GM12878 (cell line): ENCODE measurements at regions not wholly inside any gene's neighbourhood (a gene's known extent, or its start where the extent isn't known, plus 50 kb on each side); places are given as distances from the start of the nearest gene placed in this dataset.

Experiments used
- ATAC-seq: fragments of 200-7000 bp; cut with Tn5 transposase; 3 replicates; pipeline ENCODE4 v1.9.1; 2020; ENCODE audit warnings: mild to moderate bottlenecking, moderate library complexity
- BruUV-seq: library from RNA; stranded (reverse); fragments of 400-500 nt; replicated peaks from 2 replicates; lab custom pipeline; 2021; lab: Mats Ljungman, UMichigan
- CTCF ChIA-PET: fragments of 300-600 bp; sonication (Branson Sonifier 250); formaldehyde crosslinking; extraction: SDS; loops from one replicate; lab custom pipeline; 2021; ENCODE audit warnings: inconsistent platforms; lab: Yijun Ruan, JAX
- POLR2A ChIA-PET: fragments of 350-600 bp; formaldehyde crosslinking; extraction: SDS; loops from one replicate; lab custom pipeline; 2021; ENCODE audit warnings: inconsistent platforms; lab: Charles Lee
- RAD21 ChIA-PET: fragments of 300-600 bp; sonication (Branson Sonifier 250); formaldehyde crosslinking; loops from one replicate; lab custom pipeline; 2023; ENCODE audit warnings: antibody characterized with exemption; ENCODE audit not compliant: unreplicated experiment; lab: Charles Lee
- SMC1A ChIA-PET: fragments of 300-600 bp; sonication (Branson Sonifier 250); formaldehyde crosslinking; loops from one replicate; lab custom pipeline; 2023; ENCODE audit not compliant: unreplicated experiment, uncharacterized antibody; lab: Charles Lee
- DNase-seq: peaks from one replicate; pipeline ENCODE4 v3.0.0-alpha.2; 2011; ENCODE audit warnings: low read depth, low spot score
- FAIRE-seq: peaks from 3 replicates; lab custom pipeline; 2011; peaks lifted over from hg19 to GRCh38; lab: Jason Lieb, UNC
- H2AFZ ChIP-seq: 2 replicates; pipeline ENCODE4 v1.6.0; 2011; ENCODE audit warnings: low read depth, low read length, control low read depth; ENCODE audit not compliant: control insufficient read depth
- H3K27ac ChIP-seq: 2 replicates; pipeline ENCODE4 v1.5.1; 2011; ENCODE audit warnings: control low read depth; ENCODE audit not compliant: control insufficient read depth, insufficient read depth
- H3K27me3 ChIP-seq, 2 experiments: replicated peaks in 1 of 2; 2 replicates each; pipeline versions ENCODE4 v1.6.0 to v1.6.1; 2011; ENCODE audit warnings: low read length in 1 of 2; ENCODE audit not compliant: control insufficient read depth in 2 of 2, insufficient read depth in 2 of 2
- H3K36me3 ChIP-seq, 2 experiments: 2 replicates each; pipeline ENCODE4 v1.5.1; 2011; ENCODE audit warnings: low read length in 1 of 2; ENCODE audit not compliant: control insufficient read depth in 2 of 2, insufficient read depth in 2 of 2
- H3K4me1 ChIP-seq: 2 replicates; pipeline ENCODE4 v1.6.1; 2011; ENCODE audit warnings: mild to moderate bottlenecking, low read length, moderate library complexity, mixed read lengths; ENCODE audit not compliant: control insufficient read depth, insufficient read depth
- H3K4me2 ChIP-seq: 2 replicates; pipeline ENCODE4 v1.6.0; 2011; ENCODE audit warnings: control low read depth; ENCODE audit not compliant: control insufficient read depth, insufficient read depth
- H3K4me3 ChIP-seq: fragments of 200-600 bp; sonication (generic); 2 replicates; pipeline ENCODE4 v1.5.1; 2016
- H3K79me2 ChIP-seq: 2 replicates; pipeline ENCODE4 v1.6.0; 2011; ENCODE audit warnings: low read length; ENCODE audit not compliant: control insufficient read depth, insufficient read depth
- H3K9ac ChIP-seq: 2 replicates; pipeline ENCODE4 v1.8.0; 2011; ENCODE audit warnings: low read length, control low read depth, mixed read lengths; ENCODE audit not compliant: control insufficient read depth, insufficient read depth
- H3K9me3 ChIP-seq: replicated peaks from 3 replicates; pipeline ENCODE4 v1.5.1; 2011; ENCODE audit warnings: mild to moderate bottlenecking, low read length; ENCODE audit not compliant: control insufficient read depth, insufficient read depth
- H4K20me1 ChIP-seq: 2 replicates; pipeline ENCODE4 v1.6.0; 2011; ENCODE audit not compliant: control insufficient read depth, insufficient read depth
- BCL11A ChIP-seq: IDR thresholded peaks from 2 replicates; pipeline ENCODE4 v1.6.1; 2011; ENCODE audit warnings: low read depth, low read length
- EZH2 ChIP-seq: IDR thresholded peaks from 2 replicates; pipeline ENCODE4 v1.6.1; 2012; ENCODE audit warnings: low read depth, mild to moderate bottlenecking, control low read depth, inconsistent platforms, low read length, borderline replicate concordance; ENCODE audit not compliant: control insufficient read depth
- MEF2B ChIP-seq: fragments of 450-650 bp; IDR thresholded peaks from 2 replicates; pipeline ENCODE4 v1.6.1; 2018; ENCODE audit warnings: mild to moderate bottlenecking, moderate library complexity; ENCODE audit not compliant: partially characterized antibody, poor library complexity, severe bottlenecking
- NFXL1 ChIP-seq: fragments of 450-650 bp; IDR thresholded peaks from 2 replicates; pipeline ENCODE4 v1.6.1; 2017; ENCODE audit warnings: antibody characterized with exemption, mild to moderate bottlenecking, borderline replicate concordance
- STAT3 ChIP-seq: IDR thresholded peaks from 2 replicates; pipeline ENCODE4 v1.6.1; 2011; ENCODE audit warnings: low read depth, low read length, improper control_type of control experiment
- TAF1 ChIP-seq: IDR thresholded peaks from 2 replicates; pipeline ENCODE4 v1.6.1; 2011; ENCODE audit warnings: mild to moderate bottlenecking, low read depth, low read length, borderline replicate concordance
- ZNF207 ChIP-seq: fragments of 450-650 bp; IDR thresholded peaks from 2 replicates; pipeline ENCODE4 v1.6.1; 2014; ENCODE audit warnings: antibody characterized with exemption, mild to moderate bottlenecking, borderline replicate concordance
- WGBS: methylation state at CpG from one replicate; pipeline ENCODE4 v1.1.6; 2016; ENCODE audit warnings: low lambda C conversion rate; ENCODE audit not compliant: insufficient replicate concordance, insufficient coverage; ENCODE audit errors: missing lambda C conversion rate; 5-methylcytosine and 5-hydroxymethylcytosine counted together
- in situ Hi-C: fragments of 300-500 bp; cut with MboI; formaldehyde crosslinking; loops from 9 replicates; pipeline ENCODE4 v1.14.3; 2018; ENCODE audit warnings: mixed read lengths
- intact Hi-C: fragments of 100-400 bp; cut with micrococcal nuclease; formaldehyde crosslinking; loops from one replicate; pipeline ENCODE4 v1.14.2; 2022; ENCODE audit not compliant: unreplicated experiment
- TF ChIP-seq, protein P1 (sequence below): fragments of 450-650 bp; IDR thresholded peaks from 2 replicates; pipeline ENCODE4 v1.6.1; 2016; ENCODE audit warnings: mild to moderate bottlenecking
- TF ChIP-seq, protein P2 (sequence below): IDR thresholded peaks from 2 replicates; pipeline ENCODE4 v1.6.1; 2012; ENCODE audit warnings: low read depth, low read length, improper control_type of control experiment
- TF ChIP-seq, protein P3 (sequence below): IDR thresholded peaks from 2 replicates; pipeline ENCODE4 v1.6.1; 2012; ENCODE audit warnings: low read depth, low read length, improper control_type of control experiment
- TF ChIP-seq, protein P4 (sequence below): fragments of 450-650 bp; formaldehyde crosslinking; IDR thresholded peaks from 2 replicates; pipeline ENCODE4 v1.4.0; 2020; ENCODE audit warnings: mild to moderate bottlenecking, moderate library complexity

DNA sequence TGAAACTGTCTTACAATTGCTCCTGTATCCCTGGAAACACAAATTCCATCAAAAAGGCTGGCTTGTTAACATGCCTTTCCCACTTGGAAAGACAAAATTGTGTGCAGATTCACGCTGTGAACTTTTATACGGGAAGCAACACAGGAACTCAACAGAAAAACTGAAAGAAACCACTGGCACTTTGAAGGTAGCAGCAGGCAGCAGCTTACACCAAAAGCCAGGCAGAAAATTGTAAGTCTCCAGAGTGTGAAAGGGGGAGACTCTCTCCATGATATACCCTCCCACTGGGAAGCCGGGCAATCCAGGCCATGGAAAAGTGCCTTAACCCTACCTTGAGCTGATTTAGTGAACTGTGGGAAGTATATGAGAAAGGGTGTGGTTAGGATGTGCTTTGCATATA lies 943.7 kb downstream of the CDH18 start (continued):
- TF ChIP-seq, protein P1, sequence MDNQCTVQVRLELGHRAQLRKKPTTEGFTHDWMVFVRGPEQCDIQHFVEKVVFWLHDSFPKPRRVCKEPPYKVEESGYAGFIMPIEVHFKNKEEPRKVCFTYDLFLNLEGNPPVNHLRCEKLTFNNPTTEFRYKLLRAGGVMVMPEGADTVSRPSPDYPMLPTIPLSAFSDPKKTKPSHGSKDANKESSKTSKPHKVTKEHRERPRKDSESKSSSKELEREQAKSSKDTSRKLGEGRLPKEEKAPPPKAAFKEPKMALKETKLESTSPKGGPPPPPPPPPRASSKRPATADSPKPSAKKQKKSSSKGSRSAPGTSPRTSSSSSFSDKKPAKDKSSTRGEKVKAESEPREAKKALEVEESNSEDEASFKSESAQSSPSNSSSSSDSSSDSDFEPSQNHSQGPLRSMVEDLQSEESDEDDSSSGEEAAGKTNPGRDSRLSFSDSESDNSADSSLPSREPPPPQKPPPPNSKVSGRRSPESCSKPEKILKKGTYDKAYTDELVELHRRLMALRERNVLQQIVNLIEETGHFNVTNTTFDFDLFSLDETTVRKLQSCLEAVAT: no peak

DNA sequence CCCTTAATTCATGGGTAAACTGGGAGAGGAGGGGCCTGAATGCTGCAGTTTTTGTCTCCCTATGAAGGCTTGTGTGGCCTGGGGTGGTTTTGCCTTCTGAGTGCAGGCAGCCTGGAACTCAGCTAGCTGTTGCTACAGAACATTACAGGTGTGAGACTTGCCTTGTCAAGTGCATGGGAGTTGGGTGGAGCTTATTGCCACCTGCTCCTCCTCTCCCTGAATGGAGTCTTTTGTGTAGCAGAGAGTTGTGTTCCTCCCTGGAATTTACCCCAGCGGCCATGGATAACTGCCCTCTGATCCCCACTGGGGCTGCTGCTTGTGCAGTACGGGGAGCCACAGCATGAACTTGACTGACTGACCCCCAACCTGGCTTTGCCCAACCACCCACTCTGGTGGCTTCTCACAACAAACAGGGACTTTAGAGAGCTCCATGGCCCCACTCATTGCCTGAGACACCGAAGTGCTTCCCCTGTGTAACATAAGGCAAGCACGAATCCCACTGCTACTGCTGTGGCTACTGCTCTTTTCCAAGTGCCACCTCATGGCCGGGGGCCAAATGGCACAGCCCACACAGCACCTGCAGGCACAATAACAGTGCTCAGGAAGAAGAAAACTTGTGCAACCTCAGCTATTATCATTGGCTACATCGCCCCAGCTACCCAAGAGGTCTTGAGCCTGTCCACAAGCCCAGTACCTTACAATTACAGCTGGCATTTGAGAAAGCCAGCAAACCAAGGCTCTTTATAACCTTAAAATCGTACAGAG lies 942.9 kb downstream of the CDH18 start:
- Histone ChIP-seq H3K9me3 (no peaks in the 10 kb centered on the region), H3K36me3 (no peaks in the 10 kb centered on the region), H2AFZ (no peak overlapping the region), H4K20me1 (no peaks in the 10 kb centered on the region), H3K79me2 (no peaks in the 10 kb centered on the region), H3K27me3 (no peaks in the 10 kb centered on the region), H3K4me3 (no peak overlapping the region), H3K9ac (no peak overlapping the region), H3K27ac (no peak overlapping the region), H3K4me2 (no peak overlapping the region), H3K4me1 (no peaks in the 10 kb centered on the region)
- ATAC-seq: no peak
- intact Hi-C loops: no loop called here
- SMC1A ChIA-PET: no interaction called here
- no peak for FAIRE-seq
- in situ Hi-C loops: no loop called here
- CTCF ChIA-PET: no interaction called here
- RAD21 ChIA-PET: no interaction called here
- POLR2A ChIA-PET: no interaction called here
- no TSS peak for BruUV-seq
- WGBS: 10% methylated on average over 7 of the region's 7 CpGs
- DNase-seq: no peak
- TF ChIP-seq, protein P2, sequence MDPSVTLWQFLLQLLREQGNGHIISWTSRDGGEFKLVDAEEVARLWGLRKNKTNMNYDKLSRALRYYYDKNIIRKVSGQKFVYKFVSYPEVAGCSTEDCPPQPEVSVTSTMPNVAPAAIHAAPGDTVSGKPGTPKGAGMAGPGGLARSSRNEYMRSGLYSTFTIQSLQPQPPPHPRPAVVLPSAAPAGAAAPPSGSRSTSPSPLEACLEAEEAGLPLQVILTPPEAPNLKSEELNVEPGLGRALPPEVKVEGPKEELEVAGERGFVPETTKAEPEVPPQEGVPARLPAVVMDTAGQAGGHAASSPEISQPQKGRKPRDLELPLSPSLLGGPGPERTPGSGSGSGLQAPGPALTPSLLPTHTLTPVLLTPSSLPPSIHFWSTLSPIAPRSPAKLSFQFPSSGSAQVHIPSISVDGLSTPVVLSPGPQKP: no peak
- TF ChIP-seq NFXL1 (no peak), TAF1 (no peak), BCL11A (no peak), STAT3 (no peak), MEF2B (no peak), EZH2 (no peak), ZNF207 (no peak)
- TF ChIP-seq, protein P3, sequence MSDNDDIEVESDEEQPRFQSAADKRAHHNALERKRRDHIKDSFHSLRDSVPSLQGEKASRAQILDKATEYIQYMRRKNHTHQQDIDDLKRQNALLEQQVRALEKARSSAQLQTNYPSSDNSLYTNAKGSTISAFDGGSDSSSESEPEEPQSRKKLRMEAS: no peak
- TF ChIP-seq, protein P4, sequence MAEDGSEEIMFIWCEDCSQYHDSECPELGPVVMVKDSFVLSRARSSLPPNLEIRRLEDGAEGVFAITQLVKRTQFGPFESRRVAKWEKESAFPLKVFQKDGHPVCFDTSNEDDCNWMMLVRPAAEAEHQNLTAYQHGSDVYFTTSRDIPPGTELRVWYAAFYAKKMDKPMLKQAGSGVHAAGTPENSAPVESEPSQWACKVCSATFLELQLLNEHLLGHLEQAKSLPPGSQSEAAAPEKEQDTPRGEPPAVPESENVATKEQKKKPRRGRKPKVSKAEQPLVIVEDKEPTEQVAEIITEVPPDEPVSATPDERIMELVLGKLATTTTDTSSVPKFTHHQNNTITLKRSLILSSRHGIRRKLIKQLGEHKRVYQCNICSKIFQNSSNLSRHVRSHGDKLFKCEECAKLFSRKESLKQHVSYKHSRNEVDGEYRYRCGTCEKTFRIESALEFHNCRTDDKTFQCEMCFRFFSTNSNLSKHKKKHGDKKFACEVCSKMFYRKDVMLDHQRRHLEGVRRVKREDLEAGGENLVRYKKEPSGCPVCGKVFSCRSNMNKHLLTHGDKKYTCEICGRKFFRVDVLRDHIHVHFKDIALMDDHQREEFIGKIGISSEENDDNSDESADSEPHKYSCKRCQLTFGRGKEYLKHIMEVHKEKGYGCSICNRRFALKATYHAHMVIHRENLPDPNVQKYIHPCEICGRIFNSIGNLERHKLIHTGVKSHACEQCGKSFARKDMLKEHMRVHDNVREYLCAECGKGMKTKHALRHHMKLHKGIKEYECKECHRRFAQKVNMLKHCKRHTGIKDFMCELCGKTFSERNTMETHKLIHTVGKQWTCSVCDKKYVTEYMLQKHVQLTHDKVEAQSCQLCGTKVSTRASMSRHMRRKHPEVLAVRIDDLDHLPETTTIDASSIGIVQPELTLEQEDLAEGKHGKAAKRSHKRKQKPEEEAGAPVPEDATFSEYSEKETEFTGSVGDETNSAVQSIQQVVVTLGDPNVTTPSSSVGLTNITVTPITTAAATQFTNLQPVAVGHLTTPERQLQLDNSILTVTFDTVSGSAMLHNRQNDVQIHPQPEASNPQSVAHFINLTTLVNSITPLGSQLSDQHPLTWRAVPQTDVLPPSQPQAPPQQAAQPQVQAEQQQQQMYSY (CRISPR knock-in tag): no peak
